Natural killer cell (primary cell): ENCODE measurements at regions not wholly inside any gene's neighbourhood (a gene's known extent, or its start where the extent isn't known, plus 50 kb on each side); places are given as distances from the start of the nearest gene placed in this dataset.

Source experiments
- ATAC-seq, 3 donors: fragments of 150-1000 bp in 2 of 3; fragments of 200-7000 bp in 1 of 3; cut with Tn5 transposase; 1 replicate in 1 of 3; 2 replicates in 2 of 3; pipeline ENCODE4 v1.10.0; 2021; ENCODE audit warnings: mild to moderate bottlenecking in 2 of 3, moderate library complexity in 2 of 3
- DNase-seq, 2 donors: peaks; one replicate each; pipeline versions ENCODE4 v3.0.0 to v3.0.0-alpha.2; 2013 to 2021; ENCODE audit warnings: mixed read lengths in 1 of 2
- H3K27ac ChIP-seq: one replicate; pipeline ENCODE4 v1.5.1; 2013; ENCODE audit warnings: mild to moderate bottlenecking, low read length
- H3K27me3 ChIP-seq: one replicate; pipeline ENCODE4 v1.6.1; 2013; ENCODE audit warnings: low read length; ENCODE audit not compliant: control insufficient read depth, insufficient read depth
- H3K36me3 ChIP-seq: one replicate; pipeline ENCODE4 v1.6.1; 2013; ENCODE audit warnings: low read length; ENCODE audit not compliant: control insufficient read depth, insufficient read depth
- H3K4me1 ChIP-seq: one replicate; pipeline ENCODE4 v1.6.1; 2013; ENCODE audit warnings: low read length; ENCODE audit not compliant: control insufficient read depth, insufficient read depth
- H3K4me3 ChIP-seq: one replicate; pipeline ENCODE4 v1.5.1; 2013; ENCODE audit warnings: low read length
- H3K9me3 ChIP-seq: one replicate; pipeline ENCODE4 v1.6.1; 2013; ENCODE audit warnings: low read length; ENCODE audit not compliant: control insufficient read depth, insufficient read depth
- H3K27ac Mint-ChIP-seq, 2 donors: one replicate each; pipeline ENCODE4 v1.8.0; 2022; ENCODE audit warnings: mild to moderate bottlenecking in 2 of 2, mixed read lengths in 2 of 2, moderate library complexity in 1 of 2
- H3K27me3 Mint-ChIP-seq, 2 donors: one replicate each; pipeline ENCODE4 v1.8.0; 2022; ENCODE audit warnings: low read depth in 2 of 2, mixed read lengths in 2 of 2
- H3K36me3 Mint-ChIP-seq: one replicate; pipeline ENCODE4 v1.8.0; 2022; ENCODE audit warnings: mixed read lengths
- H3K4me1 Mint-ChIP-seq, 2 donors: one replicate each; pipeline ENCODE4 v1.8.0; 2022; ENCODE audit warnings: mixed read lengths in 2 of 2
- H3K4me3 Mint-ChIP-seq: one replicate; pipeline ENCODE4 v1.8.0; 2022; ENCODE audit warnings: mild to moderate bottlenecking, moderate library complexity, mixed read lengths
- H3K9me3 Mint-ChIP-seq, 2 donors: one replicate each; pipeline ENCODE4 v1.8.0; 2022; ENCODE audit warnings: mixed read lengths in 2 of 2
- CTCF ChIP-seq: fragments of 200-600 bp; IDR thresholded peaks from one replicate; pipeline ENCODE4 v1.8.0; 2022; ENCODE audit warnings: antibody characterized with exemption
- WGBS: methylation state at CpG from one replicate; pipeline ENCODE4 v1.1.7; 2013; ENCODE audit warnings: missing lambda C conversion rate; ENCODE audit not compliant: insufficient coverage; 5-methylcytosine and 5-hydroxymethylcytosine counted together
- intact Hi-C: fragments of 100-400 bp; cut with micrococcal nuclease; formaldehyde crosslinking; loops from one replicate; pipeline ENCODE4 v1.14.2; 2022

DNA sequence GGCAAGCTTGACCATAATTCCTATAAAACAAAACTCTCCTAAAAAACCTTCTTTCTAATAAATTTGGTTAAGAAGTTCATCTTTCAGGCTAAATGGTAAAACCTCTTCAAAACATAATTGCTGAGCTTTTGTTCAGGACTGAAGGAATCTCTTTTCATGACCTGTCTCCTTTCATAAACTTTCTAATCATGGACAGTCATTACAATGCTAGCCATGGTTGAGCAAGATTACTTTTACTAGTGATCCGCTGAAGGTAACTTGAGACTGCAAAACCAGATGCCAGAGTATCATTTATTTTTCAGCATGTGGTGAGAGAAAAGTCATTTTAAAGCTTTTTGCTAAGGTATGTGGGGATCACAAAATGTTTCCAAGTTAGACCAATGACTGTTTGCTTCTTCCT lies 186.4 kb upstream of the RHOBTB1 start:
- H3K27ac Mint-ChIP-seq = no peak overlapping the region
- Histone ChIP-seq H3K4me1 (no peaks in the 10 kb centered on the region), H3K27ac (no peak overlapping the region), H3K9me3 (no peaks in the 10 kb centered on the region), H3K27me3 (no peaks in the 10 kb centered on the region), H3K36me3 (no peaks in the 10 kb centered on the region), H3K4me3 (no peak overlapping the region)
- WGBS = 100% methylated on average over 1 of the region's 1 CpG
- intact Hi-C loops = no loop called here
- ATAC-seq (no peak), DNase-seq (no peak)
- peaks cover 6 to 9% of the 10 kb centered on the region in 2 donors for H3K4me1 Mint-ChIP-seq
- TF ChIP-seq CTCF = no peak
- no peaks in the 10 kb centered on the region for H3K9me3 Mint-ChIP-seq
- no peak overlapping the region for H3K4me3 Mint-ChIP-seq
- no peaks in the 10 kb centered on the region for H3K27me3 Mint-ChIP-seq
- no peaks in the 10 kb centered on the region for H3K36me3 Mint-ChIP-seq

- no peaks in the 10 kb centered on the region for H3K27me3 ChIP-seq
- no peak for TF ChIP-seq CTCF
- H3K27ac Mint-ChIP-seq = no peak overlapping the region
- no peaks in the 10 kb centered on the region for H3K36me3 Mint-ChIP-seq
- no peak overlapping the region for H3K27ac ChIP-seq
- no peak for DNase-seq
- H3K9me3 ChIP-seq = no peaks in the 10 kb centered on the region
- H3K4me3 Mint-ChIP-seq = no peak overlapping the region
- H3K4me1 Mint-ChIP-seq = peaks cover 9 to 10% of the 10 kb centered on the region in 2 donors
- no peak for ATAC-seq
- intact Hi-C loops = no loop called here
- no peaks in the 10 kb centered on the region for H3K27me3 Mint-ChIP-seq
- H3K4me1 ChIP-seq = no peaks in the 10 kb centered on the region
- no peak overlapping the region for H3K4me3 ChIP-seq
- H3K9me3 Mint-ChIP-seq = no peaks in the 10 kb centered on the region
- H3K36me3 ChIP-seq = no peaks in the 10 kb centered on the region
Measured at GRCh38 chr10:61128196-61128595, 184.2 kb upstream of the RHOBTB1 start.

- Histone ChIP-seq H3K27me3 (no peaks in the 10 kb centered on the region), H3K4me3 (no peak overlapping the region), H3K27ac (no peak overlapping the region), H3K4me1 (no peaks in the 10 kb centered on the region), H3K9me3 (no peaks in the 10 kb centered on the region), H3K36me3 (no peaks in the 10 kb centered on the region)
- Mint-ChIP-seq H3K9me3 (no peaks in the 10 kb centered on the region), H3K4me3 (no peak overlapping the region), H3K4me1 (peaks cover 9 to 10% of the 10 kb centered on the region in 2 donors), H3K27ac (no peak overlapping the region), H3K27me3 (no peaks in the 10 kb centered on the region), H3K36me3 (no peaks in the 10 kb centered on the region)
- DNase-seq (no peak), ATAC-seq (no peak)
- 4% methylated on average over 3 of the region's 3 CpGs for WGBS
- no peak for TF ChIP-seq CTCF
- intact Hi-C loops = no loop called here
Measured at GRCh38 chr10:61125560-61126170, 181.7 kb upstream of the RHOBTB1 start.
